ENCODE measurements at regions not wholly inside any gene's neighbourhood (a gene's known extent, or its start where the extent isn't known, plus 50 kb on each side); places are given as distances from the start of the nearest gene placed in this dataset.

GRCh38 chrX:109931677-109932076, 71.2 kb upstream of the TMEM164 start:
- TF ChIP-seq REST (IDR thresholded peaks at IDR 0.05) (no peak), CTCF (IDR thresholded peaks at IDR 0.05) (no peak), POLR2A (IDR thresholded peaks at IDR 0.05; ENCODE audit: low read length) (no peak), USF2 (IDR thresholded peaks at IDR 0.05) (no peak), CHD2 (IDR thresholded peaks at IDR 0.05; ENCODE audit: low read length, partially characterized antibody) (no peak), MAFK (IDR thresholded peaks at IDR 0.05; ENCODE audit: partially characterized antibody) (no peak), CBX2 (IDR thresholded peaks at IDR 0.05; ENCODE audit: borderline replicate concordance, low read depth) (no peak), NPAS2 (CRISPR knock-in tag; IDR thresholded peaks at IDR 0.05; ENCODE audit: borderline replicate concordance) (no peak), MAX (IDR thresholded peaks at IDR 0.05) (no peak), TP53 (CRISPR knock-in tag; IDR thresholded peaks at IDR 0.05) (no peak)
